OCI-LY1 (cell line): ENCODE measurements at regions not wholly inside any gene's neighbourhood (a gene's known extent, or its start where the extent isn't known, plus 50 kb on each side); places are given as distances from the start of the nearest gene placed in this dataset.

Source experiments
- H2AFZ ChIP-seq: fragments of 200-600 bp; sonication (generic), shearing (Covaris generic); 2 replicates; pipeline ENCODE4 v1.6.0; 2014; ENCODE audit warnings: antibody characterized with exemption, mild to moderate bottlenecking, low read length
- H3F3A ChIP-seq: fragments of 200-600 bp; sonication (generic), shearing (Covaris generic); 2 replicates; pipeline ENCODE4 v1.6.0; 2014; ENCODE audit warnings: mild to moderate bottlenecking, antibody characterized with exemption, low read length, moderate library complexity; ENCODE audit not compliant: insufficient read depth
- H3K27ac ChIP-seq: fragments of 200-600 bp; sonication (generic); 2 replicates; pipeline ENCODE4 v1.5.1; 2014; ENCODE audit warnings: low read length, mixed run types, mild to moderate bottlenecking, low read depth; ENCODE audit not compliant: poor library complexity, severe bottlenecking
- H3K27me3 ChIP-seq: fragments of 200-600 bp; sonication (generic); 2 replicates; pipeline ENCODE4 v1.6.0; 2014; ENCODE audit warnings: antibody characterized with exemption, mild to moderate bottlenecking, low read length, moderate library complexity; ENCODE audit not compliant: insufficient read depth
- H3K36me3 ChIP-seq: fragments of 200-600 bp; sonication (generic); 2 replicates; pipeline ENCODE4 v1.6.1; 2014; ENCODE audit warnings: mild to moderate bottlenecking, antibody characterized with exemption, low read length, moderate library complexity, mixed read lengths; ENCODE audit not compliant: insufficient read depth
- H3K4me1 ChIP-seq: fragments of 200-600 bp; sonication (generic); 2 replicates; pipeline ENCODE4 v1.5.1; 2014; ENCODE audit warnings: mild to moderate bottlenecking, low read length, moderate library complexity; ENCODE audit not compliant: insufficient read depth, severe bottlenecking
- H3K4me2 ChIP-seq: fragments of 200-600 bp; sonication (generic), shearing (Covaris generic); 2 replicates; pipeline ENCODE4 v1.6.1; 2014; ENCODE audit warnings: low read length
- H3K4me3 ChIP-seq: fragments of 200-600 bp; sonication (generic); 2 replicates; pipeline ENCODE4 v1.5.1; 2014; ENCODE audit warnings: low read length, low read depth, mild to moderate bottlenecking, mixed read lengths; ENCODE audit not compliant: poor library complexity, severe bottlenecking
- H3K79me2 ChIP-seq: fragments of 200-600 bp; shearing (Covaris generic); 2 replicates; pipeline ENCODE4 v1.6.1; 2016; ENCODE audit warnings: mixed run types, low read length, mixed read lengths; ENCODE audit not compliant: insufficient read depth
- H3K9ac ChIP-seq: fragments of 200-600 bp; sonication (generic), shearing (Covaris generic); 2 replicates; pipeline ENCODE4 v1.6.1; 2014; ENCODE audit warnings: mild to moderate bottlenecking, low read length, mixed read lengths
- H3K9me2 ChIP-seq: fragments of 200-600 bp; sonication (generic), shearing (Covaris generic); 2 replicates; pipeline ENCODE4 v1.6.1; 2014; ENCODE audit warnings: low read depth, mild to moderate bottlenecking, low read length, mixed read lengths
- H3K9me3 ChIP-seq: fragments of 200-600 bp; shearing (Covaris generic); 2 replicates; pipeline ENCODE4 v1.6.1; 2014; ENCODE audit warnings: low read length, mixed read lengths
- H4K20me1 ChIP-seq: fragments of 200-600 bp; sonication (generic), shearing (Covaris generic); 2 replicates; pipeline ENCODE4 v1.6.0; 2016; ENCODE audit warnings: mild to moderate bottlenecking, low read length; ENCODE audit not compliant: insufficient read depth
- CTCF ChIP-seq: fragments of 200-600 bp; sonication (generic), shearing (Covaris generic); IDR thresholded peaks from 2 replicates; pipeline ENCODE4 v1.5.1; 2017; ENCODE audit warnings: mild to moderate bottlenecking, antibody characterized with exemption, low read length, moderate library complexity, mixed read lengths
- EZH2 ChIP-seq: fragments of 200-600 bp; sonication (generic), shearing (Covaris generic); IDR thresholded peaks from 2 replicates; pipeline ENCODE4 v1.8.0; 2017; ENCODE audit warnings: borderline replicate concordance, mixed run types, mild to moderate bottlenecking, antibody characterized with exemption, low read length, moderate library complexity, mixed read lengths

GRCh38 chr1:164902491-164902890, 343.5 kb downstream of the PBX1 start:
- H3K4me1 ChIP-seq = no peaks in the 10 kb centered on the region

More at GRCh38 chr1:164902491-164902890, 343.5 kb downstream of the PBX1 start:
- no peak overlapping the region for H3K4me3 ChIP-seq
- no peaks in the 10 kb centered on the region for H3K79me2 ChIP-seq
- H3K9me2 ChIP-seq = no peaks in the 10 kb centered on the region
- no peak overlapping the region for H3K27ac ChIP-seq
- TF ChIP-seq EZH2 (no peak), CTCF (no peak)
- H3K9me3 ChIP-seq = no peaks in the 10 kb centered on the region
- H3K4me2 ChIP-seq = no peak overlapping the region
- H3K36me3 ChIP-seq = no peaks in the 10 kb centered on the region
- no peaks in the 10 kb centered on the region for H3F3A ChIP-seq
- H3K9ac ChIP-seq = no peak overlapping the region
- H3K27me3 ChIP-seq = no peaks in the 10 kb centered on the region
- no peak overlapping the region for H2AFZ ChIP-seq
- H4K20me1 ChIP-seq = no peaks in the 10 kb centered on the region
